HFFc6 (cell line): ENCODE measurements at regions not wholly inside any gene's neighbourhood (a gene's known extent, or its start where the extent isn't known, plus 50 kb on each side); places are given as distances from the start of the nearest gene placed in this dataset.

Experiments used
- DNase-seq: peaks from one replicate; pipeline ENCODE4 v3.0.0-alpha.2; 2018
- H3K27ac Mint-ChIP-seq: 2 replicates; pipeline ENCODE4 v1.8.0; 2020; ENCODE audit warnings: mild to moderate bottlenecking, mixed read lengths
- H3K27me3 Mint-ChIP-seq: 2 replicates; pipeline ENCODE4 v1.8.0; 2021; ENCODE audit warnings: mild to moderate bottlenecking, moderate library complexity, mixed read lengths; ENCODE audit not compliant: insufficient read depth
- H3K36me3 Mint-ChIP-seq: 2 replicates; pipeline ENCODE4 v1.8.0; 2021; ENCODE audit warnings: low read depth, mixed read lengths
- H3K4me1 Mint-ChIP-seq: 2 replicates; pipeline ENCODE4 v1.8.0; 2020; ENCODE audit warnings: low read depth, mixed read lengths
- H3K4me3 Mint-ChIP-seq: 2 replicates; pipeline ENCODE4 v1.8.0; 2020; ENCODE audit warnings: mild to moderate bottlenecking, moderate library complexity, mixed read lengths
- H3K9me3 Mint-ChIP-seq: 2 replicates; pipeline ENCODE4 v1.8.0; 2020; ENCODE audit warnings: mild to moderate bottlenecking, mixed read lengths
- CTCF ChIP-seq: fragments of 200-600 bp; sonication (generic); IDR thresholded peaks from 2 replicates; pipeline ENCODE4 v1.5.0; 2021; ENCODE audit warnings: antibody characterized with exemption, mild to moderate bottlenecking

GRCh38 chr9:81758123-81758797, 68.9 kb upstream of the TLE1 start:
- no peak for DNase-seq
- Mint-ChIP-seq H3K4me3 (no peak overlapping the region), H3K27ac (no peak overlapping the region), H3K36me3 (no peaks in the 10 kb centered on the region), H3K4me1 (peaks cover 10% of the 10 kb centered on the region), H3K9me3 (no peaks in the 10 kb centered on the region), H3K27me3 (peaks cover 5% of the 10 kb centered on the region)
- TF ChIP-seq CTCF: no peak

- Mint-ChIP-seq H3K27ac (peak overlapping the region; percentile 34; the same call in 1 of the 2 replicates), H3K36me3 (no peaks in the 10 kb centered on the region), H3K4me1 (peaks cover 10% of the 10 kb centered on the region)
These were observed 70.4 kb upstream of the TLE1 start for GRCh38 chr9:81759680-81760215.

GRCh38 chr9:81767921-81768320, 78.6 kb upstream of the TLE1 start:
- Mint-ChIP-seq H3K4me1 (peaks cover 13% of the 10 kb centered on the region), H3K9me3 (no peaks in the 10 kb centered on the region), H3K27me3 (peaks cover 10% of the 10 kb centered on the region), H3K4me3 (no peak overlapping the region), H3K27ac (no peak overlapping the region), H3K36me3 (no peaks in the 10 kb centered on the region)
- no peak for TF ChIP-seq CTCF
- no peak for DNase-seq

More at GRCh38 chr9:81759680-81760215, 70.4 kb upstream of the TLE1 start:
- no peak for TF ChIP-seq CTCF
- DNase-seq: peak; percentile 86
- peaks cover 4% of the 10 kb centered on the region for H3K27me3 Mint-ChIP-seq
- H3K9me3 Mint-ChIP-seq: no peaks in the 10 kb centered on the region
- no peak overlapping the region for H3K4me3 Mint-ChIP-seq

- Mint-ChIP-seq H3K4me3 (no peak overlapping the region), H3K4me1 (peaks cover 13% of the 10 kb centered on the region), H3K36me3 (no peaks in the 10 kb centered on the region), H3K27me3 (peaks cover 3% of the 10 kb centered on the region; the same call in 1 of the 2 replicates), H3K9me3 (no peaks in the 10 kb centered on the region), H3K27ac (no peak overlapping the region)
- DNase-seq: no peak
- no peak for TF ChIP-seq CTCF
These were observed 82.2 kb upstream of the TLE1 start for GRCh38 chr9:81771571-81771970.

GRCh38 chr9:81772144-81772543, 82.8 kb upstream of the TLE1 start:
- peaks cover 3% of the 10 kb centered on the region; the same call in 1 of the 2 replicates for H3K27me3 Mint-ChIP-seq
- no peaks in the 10 kb centered on the region for H3K36me3 Mint-ChIP-seq
- peak; percentile 10 for DNase-seq
- peaks cover 13% of the 10 kb centered on the region for H3K4me1 Mint-ChIP-seq
- no peak overlapping the region for H3K4me3 Mint-ChIP-seq
- TF ChIP-seq CTCF: no peak
- H3K9me3 Mint-ChIP-seq: no peaks in the 10 kb centered on the region
- H3K27ac Mint-ChIP-seq: peak overlapping the region; percentile 34; the same call in 1 of the 2 replicates
